Keratinocyte (primary cell): ENCODE measurements at regions not wholly inside any gene's neighbourhood (a gene's known extent, or its start where the extent isn't known, plus 50 kb on each side); places are given as distances from the start of the nearest gene placed in this dataset.

ENCODE experiments used
- CTCF ChIP-seq, 3 experiments: IDR thresholded peaks in 1 of 3; conservative IDR thresholded peaks in 1 of 3; optimal IDR thresholded peaks in 1 of 3; 2 replicates in 2 of 3; 3 replicates in 1 of 3; pipeline versions ENCODE3 to v1.5.1; 2011; ENCODE audit warnings: low read length in 3 of 3, mild to moderate bottlenecking in 3 of 3, moderate library complexity in 2 of 3, control low read depth in 1 of 3, inconsistent platforms in 1 of 3; ENCODE audit not compliant: insufficient read depth in 2 of 3; ENCODE audit errors: extremely low read depth in 1 of 3
- EZH2 ChIP-seq: IDR thresholded peaks from one replicate; pipeline ENCODE4 v1.6.1; 2012; ENCODE audit warnings: inconsistent platforms, mild to moderate bottlenecking, low read length, moderate library complexity

DNA sequence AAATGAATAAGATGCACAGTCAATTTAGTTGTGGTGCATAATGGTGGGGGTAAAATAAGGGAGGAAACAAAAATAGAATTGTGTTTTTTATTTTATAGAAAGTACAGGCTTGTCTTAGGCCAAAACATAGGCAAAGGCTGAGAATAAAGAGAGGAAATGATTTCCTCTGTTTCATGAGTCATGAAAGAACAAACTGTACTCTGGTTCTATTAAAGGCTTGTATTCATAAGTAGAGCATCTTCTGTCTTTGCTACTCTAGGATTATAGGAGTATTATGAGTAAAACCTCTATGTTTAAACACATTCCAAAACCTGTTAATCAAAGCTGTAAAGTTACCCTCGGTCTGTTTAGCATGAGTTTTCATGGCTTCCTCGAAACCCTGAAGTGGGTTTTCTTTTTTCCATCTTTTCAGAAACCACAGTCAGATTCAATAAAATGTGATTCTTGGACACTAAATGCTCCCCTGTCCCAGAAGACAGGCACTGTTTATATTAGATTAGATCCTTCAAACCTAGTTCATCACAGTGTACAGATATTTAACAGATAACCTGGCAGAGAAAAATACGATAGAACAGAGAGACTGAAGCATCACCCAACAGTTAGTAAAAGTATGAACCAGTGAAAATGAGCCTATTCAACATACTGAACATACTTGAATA, 473.9 kb upstream of the CYLC2 start:
- TF ChIP-seq CTCF (optimal IDR thresholded peaks at IDR 0.05 in 1 of 3, IDR thresholded peaks at IDR 0.05 in 1 of 3, conservative IDR thresholded peaks at IDR 0.05 in 1 of 3; ENCODE audit: extremely low read depth in 1 of 3, insufficient read depth in 2 of 3, low read length in 3 of 3) (no peak), EZH2 (no peak)
